GM12872 (cell line): ENCODE measurements at regions not wholly inside any gene's neighbourhood (a gene's known extent, or its start where the extent isn't known, plus 50 kb on each side); places are given as distances from the start of the nearest gene placed in this dataset.

ENCODE experiments used
- CTCF ChIP-seq: IDR thresholded peaks from 3 replicates; pipeline ENCODE4 v1.5.1; 2011; ENCODE audit warnings: low read depth, mild to moderate bottlenecking, low read length, moderate library complexity; ENCODE audit not compliant: insufficient read depth

GRCh38 chr4:123338715-123339114, 57.9 kb upstream of the SPRY1 start:
- TF ChIP-seq CTCF = no peak

GRCh38 chr4:123339507-123340380, 56.9 kb upstream of the SPRY1 start:
- no peak for TF ChIP-seq CTCF

- no peak for TF ChIP-seq CTCF
These were observed 56.3 kb upstream of the SPRY1 start for GRCh38 chr4:123340381-123340701.

- no peak for TF ChIP-seq CTCF
These were observed 54.1 kb upstream of the SPRY1 start for GRCh38 chr4:123342498-123342897.

GRCh38 chr4:123343400-123344041, 53.1 kb upstream of the SPRY1 start:
- TF ChIP-seq CTCF = no peak

- TF ChIP-seq CTCF = no peak
These were observed 51.3 kb upstream of the SPRY1 start for GRCh38 chr4:123345137-123345934.

GRCh38 chr4:123345935-123346300, 50.7 kb upstream of the SPRY1 start:
- TF ChIP-seq CTCF = no peak
